ENCODE measurements at regions not wholly inside any gene's neighbourhood (a gene's known extent, or its start where the extent isn't known, plus 50 kb on each side); places are given as distances from the start of the nearest gene placed in this dataset.
"Not testable (repeated sequence)": the region's sequence is repeated elsewhere in the genome, so short reads cannot be mapped to it uniquely, and the experiment has no call there.

GRCh38 chr6:77324866-77325265 lies 138.4 kb downstream of the HTR1B start:
- DNase-seq (ENCODE audit: low spot score): no peak

DNA sequence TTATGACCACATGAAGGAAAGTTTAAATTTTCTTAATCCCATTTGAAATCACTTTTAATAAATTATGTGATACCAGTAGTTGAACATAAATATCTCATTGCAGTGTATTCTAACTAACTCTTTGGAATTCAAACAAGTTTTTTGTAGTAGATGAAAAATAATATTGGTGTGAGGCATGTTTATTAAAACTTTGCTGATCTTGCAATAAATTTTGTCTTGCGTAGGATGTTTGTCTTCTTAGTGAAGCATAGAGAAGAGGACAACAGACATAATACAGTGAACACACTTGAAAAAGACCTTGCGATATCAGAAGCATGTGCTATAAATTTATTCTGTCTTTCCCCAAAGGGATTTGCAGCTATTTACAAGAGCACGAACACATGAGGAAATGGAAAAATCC lies 140.7 kb downstream of the HTR1B start:
- DNase-seq (ENCODE audit: low spot score): no peak

- DNase-seq (ENCODE audit: low spot score): no peak
These were observed 145.0 kb downstream of the HTR1B start for GRCh38 chr6:77318256-77318655.

- no peak for DNase-seq (ENCODE audit: low spot score)
These were observed 149.7 kb downstream of the HTR1B start for GRCh38 chr6:77313595-77313994.

GRCh38 chr6:77299931-77300330 lies 163.4 kb downstream of the HTR1B start:
- DNase-seq (ENCODE audit: low spot score): no peak

GRCh38 chr6:77298283-77298682 lies 165.0 kb downstream of the HTR1B start:
- no peak for DNase-seq (ENCODE audit: low spot score)

DNA sequence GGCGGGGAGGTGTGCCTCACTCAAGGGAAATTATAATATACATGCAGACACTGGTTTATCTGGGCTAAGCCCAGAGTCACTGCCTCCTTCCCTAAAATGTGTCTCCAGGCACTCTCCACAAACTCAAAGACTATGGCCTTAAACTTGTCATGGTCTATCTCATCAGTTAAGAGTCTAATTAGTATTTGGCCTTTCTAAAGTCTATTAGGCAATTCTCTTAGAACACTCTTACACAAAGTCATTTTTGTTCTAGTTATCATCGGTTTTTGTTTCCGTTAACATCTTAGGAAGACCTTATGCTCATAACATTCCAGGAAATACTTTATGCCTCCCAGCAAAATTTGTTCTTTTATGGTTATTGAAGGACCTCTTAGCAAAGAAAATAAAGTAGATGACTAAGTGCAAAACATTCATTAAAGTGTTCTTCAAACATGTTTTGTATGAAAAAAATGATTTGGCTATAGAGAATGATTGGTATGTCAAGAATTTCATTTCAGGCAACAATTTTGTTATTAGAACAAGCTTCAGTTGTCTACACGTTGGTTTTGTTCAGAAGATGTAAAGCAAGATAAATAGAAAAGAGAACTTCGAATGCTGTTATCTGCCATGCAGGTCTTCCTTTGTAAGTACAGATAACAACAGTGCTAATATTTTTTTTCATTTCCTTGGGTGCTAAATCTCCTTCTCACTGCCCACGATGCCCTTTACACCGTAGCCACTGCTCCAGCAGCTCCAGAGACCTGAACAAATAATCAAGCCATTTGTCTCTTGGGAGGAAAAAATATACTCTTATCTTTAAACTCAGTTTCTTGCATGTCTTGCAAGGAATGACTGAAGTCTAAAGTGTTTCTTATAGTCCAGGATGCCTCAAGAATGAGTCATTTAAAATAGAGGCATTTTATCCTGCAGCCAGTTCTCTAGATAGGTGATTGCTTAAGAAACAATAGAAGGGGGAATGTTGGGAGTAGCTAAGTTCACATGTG lies 170.4 kb downstream of the HTR1B start:
- no peak for DNase-seq (ENCODE audit: low spot score)

GRCh38 chr6:77290798-77291197 lies 172.5 kb downstream of the HTR1B start:
- no peak for DNase-seq (ENCODE audit: low spot score)

- DNase-seq (ENCODE audit: low spot score): no peak
These were observed 176.8 kb downstream of the HTR1B start for GRCh38 chr6:77286541-77286940.

DNA sequence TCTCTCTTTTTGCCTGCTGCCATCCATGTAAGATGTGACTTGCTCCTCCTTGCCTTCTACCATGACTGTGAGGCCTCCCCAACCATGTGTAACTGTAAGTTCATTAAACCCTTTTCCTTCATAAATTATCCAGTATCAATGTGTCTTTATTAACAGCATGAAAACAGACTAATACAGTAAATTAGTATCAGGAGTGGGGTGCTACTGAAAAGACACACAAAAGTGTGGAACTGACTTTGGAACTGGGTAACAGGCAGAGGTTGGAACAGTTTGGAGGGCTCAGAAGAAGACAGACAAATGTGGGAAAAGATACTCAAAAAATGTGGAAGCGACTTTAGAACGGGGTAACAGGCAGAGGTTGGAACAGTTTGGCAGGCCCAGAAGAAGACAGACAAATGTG lies 189.4 kb downstream of the HTR1B start:
- no peak for DNase-seq (ENCODE audit: low spot score)

GRCh38 chr6:77264970-77265369 lies 198.3 kb downstream of the HTR1B start:
- DNase-seq (ENCODE audit: low spot score): no peak

DNA sequence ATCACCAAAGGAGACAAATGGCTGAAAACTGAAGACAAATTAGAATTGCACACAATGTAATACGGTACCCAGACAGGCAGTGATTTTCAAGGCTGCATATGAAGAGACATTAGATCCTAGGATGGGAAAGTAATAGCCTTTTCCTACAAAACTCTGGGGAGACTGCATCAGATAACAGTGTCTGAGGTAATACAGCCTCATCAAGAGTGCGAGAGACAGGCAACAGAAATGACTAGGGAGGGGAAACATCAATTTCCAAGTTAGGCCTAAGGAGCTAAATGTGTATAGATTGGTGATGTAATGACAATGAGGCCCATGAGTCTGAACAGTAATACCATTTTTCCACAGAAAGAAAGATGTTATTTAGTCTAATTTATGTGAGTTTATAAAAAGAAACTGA lies 200.3 kb downstream of the HTR1B start:
- no peak for DNase-seq (ENCODE audit: low spot score)

DNA sequence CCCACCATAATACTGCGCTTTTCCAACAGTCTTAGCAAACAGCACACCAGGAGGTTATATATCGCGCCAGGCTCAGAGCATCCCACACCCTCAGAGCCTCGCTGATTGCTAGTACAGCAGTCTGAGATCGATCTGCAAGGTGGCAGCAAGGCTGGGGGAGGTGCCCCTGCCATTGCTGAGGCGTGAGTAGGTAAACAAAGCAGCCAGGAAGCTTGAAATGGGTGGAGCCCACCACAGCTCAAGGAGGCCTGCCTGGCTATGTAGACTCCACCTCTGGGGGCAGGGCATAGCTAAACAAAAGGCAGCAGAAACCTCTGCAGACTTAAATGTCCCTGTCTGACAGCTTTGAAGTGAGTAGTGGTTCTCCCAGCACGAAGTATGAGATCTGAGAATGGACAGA lies 211.5 kb downstream of the HTR1B start:
- DNase-seq (ENCODE audit: low spot score): not testable (repeated sequence)

- DNase-seq (ENCODE audit: low spot score): no peak
These were observed 213.7 kb downstream of the HTR1B start for GRCh38 chr6:77249560-77249959.

DNA sequence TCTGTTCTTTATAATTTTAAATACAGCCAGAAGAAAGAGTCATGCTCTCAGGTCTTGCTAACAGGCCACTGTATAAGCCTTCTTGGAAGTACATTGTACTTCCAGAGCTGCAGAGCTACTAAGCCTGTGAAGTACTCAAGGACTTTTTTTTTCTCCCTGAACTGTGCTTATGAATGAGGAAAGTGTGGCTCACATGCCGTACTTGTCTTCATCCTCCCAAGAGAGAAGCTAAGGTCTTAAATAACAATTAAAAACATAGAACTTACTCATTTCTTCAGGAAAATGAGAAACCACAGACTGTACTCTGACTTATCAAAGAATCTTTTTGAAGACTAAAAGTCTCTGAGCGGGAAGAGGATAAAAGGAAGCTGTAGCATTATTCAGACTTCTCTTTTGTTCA lies 218.3 kb downstream of the HTR1B start:
- no peak for DNase-seq (ENCODE audit: low spot score)

- DNase-seq (ENCODE audit: low spot score): no peak
These were observed 231.6 kb downstream of the HTR1B start for GRCh38 chr6:77231438-77232305.

DNA sequence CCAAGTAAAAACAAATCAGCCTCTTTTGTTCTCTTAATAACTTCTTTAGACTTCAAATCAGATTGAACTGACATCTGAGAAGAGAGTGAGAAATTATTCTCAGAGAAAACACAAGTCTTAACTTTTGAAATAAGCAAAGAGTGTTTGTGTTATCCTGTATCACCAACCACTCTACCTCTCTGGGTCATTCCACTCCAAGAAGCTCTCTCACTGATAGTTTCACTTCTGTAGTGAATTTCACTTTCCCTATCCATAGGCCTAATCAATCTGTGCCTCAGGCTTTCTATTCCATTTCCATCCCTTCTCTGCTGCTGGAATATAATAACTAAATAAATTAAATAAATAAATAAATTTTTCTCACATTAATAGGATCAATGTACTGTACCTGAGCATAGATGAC lies 235.0 kb downstream of the HTR1B start:
- no peak for DNase-seq (ENCODE audit: low spot score)

DNA sequence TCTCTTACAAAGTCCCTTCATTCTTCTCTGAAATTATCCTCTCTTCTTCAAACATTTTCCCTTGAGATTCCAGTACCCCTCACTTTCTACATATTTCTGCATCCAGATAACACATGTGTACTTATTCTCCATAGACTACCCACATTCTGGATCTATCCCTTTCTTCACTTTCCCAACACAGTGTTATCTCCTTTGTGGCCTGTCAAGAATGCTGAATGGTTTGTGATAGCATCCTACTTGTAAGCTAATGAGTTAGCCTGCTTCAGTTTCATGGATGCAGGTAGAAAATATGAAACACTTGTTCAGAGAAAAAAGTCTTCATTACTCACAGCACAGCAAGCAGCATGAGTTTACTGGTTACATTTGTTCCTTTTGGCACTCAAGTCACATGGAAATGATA lies 245.4 kb downstream of the HTR1B start:
- no peak for DNase-seq (ENCODE audit: low spot score)

DNA sequence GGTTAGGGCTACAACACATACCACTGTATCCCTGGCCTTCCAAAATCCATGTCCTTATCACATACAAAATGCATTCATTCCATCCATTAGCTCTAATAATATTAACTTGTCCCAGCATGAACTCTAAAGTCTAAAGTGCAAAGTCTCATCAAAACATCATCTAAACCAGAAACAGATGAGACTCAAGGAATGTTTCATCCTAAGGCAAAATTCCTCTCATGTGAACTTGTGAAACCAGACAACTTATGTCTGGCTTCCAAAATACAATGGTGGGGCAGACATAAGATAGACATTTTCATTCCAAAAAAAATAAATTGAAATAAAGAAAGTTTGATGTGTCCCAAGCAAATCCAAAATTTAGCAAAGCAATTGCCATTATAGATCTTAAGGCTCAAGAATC lies 257.4 kb downstream of the HTR1B start:
- DNase-seq (ENCODE audit: low spot score): no peak

DNA sequence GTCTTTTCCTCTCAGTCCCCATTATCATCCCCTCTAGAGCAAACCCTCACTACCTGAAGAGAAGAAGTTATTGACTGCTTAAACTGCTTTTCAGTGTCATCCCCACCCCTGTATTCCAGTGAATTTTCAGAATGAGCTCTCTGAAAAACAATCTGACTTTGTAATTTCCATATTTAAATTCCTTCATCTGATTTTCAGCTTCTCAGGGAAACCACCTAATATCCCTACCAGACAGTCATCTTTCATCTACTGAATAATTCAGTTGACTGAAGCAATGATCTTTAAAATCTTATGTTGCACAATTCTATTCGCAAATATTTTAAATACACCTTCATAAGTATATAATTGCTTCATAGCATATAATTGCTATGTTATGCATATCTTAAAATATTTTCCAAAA lies 258.7 kb downstream of the HTR1B start:
- no peak for DNase-seq (ENCODE audit: low spot score)

DNA sequence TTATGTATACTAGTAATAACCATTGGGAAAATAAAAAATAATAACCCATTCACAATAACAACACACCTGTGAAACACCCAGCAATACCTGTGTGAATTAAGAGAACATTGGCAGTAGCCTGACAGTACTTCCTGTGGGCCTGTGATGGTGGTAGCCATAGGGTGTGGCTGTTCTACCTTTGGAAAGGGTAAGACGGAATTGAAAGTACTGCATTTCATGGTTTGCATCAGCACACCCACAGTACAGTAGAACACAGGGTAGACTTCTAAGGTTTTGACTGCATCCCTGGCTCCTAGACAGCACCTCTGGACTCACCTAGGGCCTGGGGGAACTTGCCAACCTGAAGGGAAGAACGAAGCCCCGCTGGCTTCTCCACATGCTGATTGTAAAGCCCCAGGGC lies 279.8 kb downstream of the HTR1B start:
- DNase-seq (ENCODE audit: low spot score): no peak

DNA sequence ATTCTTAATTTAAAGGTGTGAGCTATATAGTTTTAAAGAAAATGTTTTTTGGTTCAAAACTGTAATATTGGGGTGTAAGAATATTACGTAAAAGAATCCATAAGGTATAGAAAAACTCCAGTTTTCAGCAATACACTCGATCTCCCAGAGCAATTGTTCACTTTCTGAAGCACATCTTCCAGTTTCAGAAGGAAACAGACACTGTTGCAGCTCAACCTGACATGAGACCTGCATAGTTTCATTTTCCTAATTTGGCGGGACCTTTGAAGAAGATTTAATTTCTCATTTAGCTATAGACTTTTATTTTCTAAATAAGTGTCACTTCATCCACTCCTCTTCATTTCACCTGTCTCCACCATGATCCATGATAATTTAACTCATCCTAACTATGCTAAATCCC lies 281.5 kb downstream of the HTR1B start:
- DNase-seq (ENCODE audit: low spot score): no peak

DNA sequence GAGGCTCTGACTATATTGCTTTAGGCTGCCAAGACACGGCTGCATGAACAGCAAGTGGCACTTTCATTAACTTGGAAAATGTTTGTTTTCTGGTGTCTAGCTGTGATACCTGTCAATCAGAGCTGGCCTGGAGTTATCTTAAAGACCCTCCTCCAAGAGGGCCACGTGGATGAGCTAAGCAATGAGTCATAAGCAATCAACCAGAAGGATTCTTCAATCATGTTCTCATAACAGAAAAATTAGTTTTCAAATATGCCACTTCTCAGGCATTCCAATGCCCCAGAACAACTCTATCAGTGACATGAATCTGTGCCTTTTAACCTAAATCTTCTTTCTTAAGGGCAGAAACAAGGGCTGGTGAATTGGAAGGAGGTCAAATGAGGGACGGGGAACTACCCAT lies 283.0 kb downstream of the HTR1B start:
- DNase-seq (ENCODE audit: low spot score): no peak
